Posterior vena cava (tissue), 2 donors: ENCODE measurements at regions not wholly inside any gene's neighbourhood (a gene's known extent, or its start where the extent isn't known, plus 50 kb on each side); places are given as distances from the start of the nearest gene placed in this dataset.

Experiments
- DNase-seq: peaks from one replicate; pipeline ENCODE4 v3.0.0-alpha.2; 2020; ENCODE audit warnings: low spot score
- intact Hi-C, 2 donors: fragments of 100-400 bp; cut with DNase I; formaldehyde crosslinking; loops; one replicate each; pipeline versions ENCODE4 v1.14.1 to v1.14.2; 2022 to 2023
- donor health status: DM: yes; HTN: yes; CAD: no.
- donor health status: DM: yes; HTN: yes; CAD: no.

DNA sequence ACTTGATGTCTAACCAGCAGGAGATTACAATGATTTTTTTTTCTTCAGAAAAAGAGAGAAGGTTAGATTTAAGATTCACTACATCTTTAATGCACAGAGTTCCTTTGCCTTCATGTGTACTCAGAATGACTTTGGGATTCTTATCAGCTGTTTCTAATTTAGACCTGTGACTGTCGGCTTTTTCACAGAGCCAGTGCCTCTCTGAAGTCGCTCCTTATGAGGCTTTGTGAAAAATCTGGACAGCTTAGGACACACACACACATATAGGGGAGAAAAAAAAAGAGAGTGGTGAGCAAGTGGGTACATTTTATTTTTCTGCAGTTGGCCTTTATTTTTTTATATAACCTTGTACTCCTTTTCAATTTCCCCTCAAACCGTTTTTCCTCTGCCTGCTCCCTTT is 893.1 kb upstream of the CELF4 start:
- DNase-seq, result no peak
- intact Hi-C loops, result no loop called here

DNA sequence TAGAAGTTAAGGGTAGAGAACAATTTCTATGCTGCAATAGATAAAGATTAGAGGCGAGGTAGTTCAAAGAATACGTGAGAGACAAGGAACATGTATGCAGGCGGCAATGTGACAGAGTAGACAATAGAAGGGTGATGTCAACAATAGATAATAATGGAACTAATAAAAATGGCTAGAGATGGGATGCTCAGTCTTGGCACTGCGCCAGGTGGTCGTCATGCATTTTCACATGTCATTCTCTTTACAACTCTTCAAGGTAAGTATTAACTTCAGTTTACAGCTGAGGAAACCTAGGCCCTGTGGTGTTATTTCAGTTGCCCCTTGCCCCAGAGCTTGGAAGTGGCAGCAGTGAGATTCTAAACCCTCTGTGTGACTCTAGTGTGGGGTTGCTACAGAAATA is 890.7 kb upstream of the CELF4 start:
- DNase-seq, result no peak

DNA sequence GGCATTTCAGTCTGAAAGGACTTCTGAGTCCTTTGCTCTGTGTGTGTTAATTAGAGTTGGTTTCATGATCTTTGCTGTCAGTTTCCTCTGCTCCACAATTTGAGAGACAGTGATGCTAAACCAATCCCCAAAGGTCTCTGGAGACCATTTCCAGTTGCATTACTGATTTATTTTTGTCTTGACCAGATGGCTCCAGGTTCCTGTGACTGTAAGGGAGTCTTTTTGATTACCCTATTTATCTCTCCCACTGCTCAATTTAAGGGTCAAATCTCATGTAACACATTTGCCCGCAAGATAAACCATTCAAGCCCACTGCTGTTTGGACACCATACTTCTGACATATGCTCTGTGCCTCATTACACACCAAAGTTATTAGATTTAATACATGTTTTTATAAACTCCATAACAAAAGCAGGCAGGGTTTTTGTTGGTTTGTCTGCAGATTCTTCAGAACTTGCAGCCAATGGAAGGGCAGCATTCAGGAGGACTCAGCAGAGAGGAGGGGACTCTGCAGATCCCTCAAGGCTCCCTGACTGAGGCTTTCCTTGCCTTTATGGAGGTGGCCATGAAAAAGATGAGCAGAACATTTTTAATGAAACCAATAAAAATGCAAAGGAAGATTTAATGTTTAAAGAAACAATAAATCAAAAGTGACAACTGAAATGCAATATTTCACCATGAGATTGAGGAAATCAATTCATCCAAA is 889.3 kb upstream of the CELF4 start:
- DNase-seq, result no peak
- intact Hi-C loops, result no loop called here

More for the DNA sequence above, 890.7 kb upstream of the CELF4 start:
- intact Hi-C loops, result no loop called here

DNA sequence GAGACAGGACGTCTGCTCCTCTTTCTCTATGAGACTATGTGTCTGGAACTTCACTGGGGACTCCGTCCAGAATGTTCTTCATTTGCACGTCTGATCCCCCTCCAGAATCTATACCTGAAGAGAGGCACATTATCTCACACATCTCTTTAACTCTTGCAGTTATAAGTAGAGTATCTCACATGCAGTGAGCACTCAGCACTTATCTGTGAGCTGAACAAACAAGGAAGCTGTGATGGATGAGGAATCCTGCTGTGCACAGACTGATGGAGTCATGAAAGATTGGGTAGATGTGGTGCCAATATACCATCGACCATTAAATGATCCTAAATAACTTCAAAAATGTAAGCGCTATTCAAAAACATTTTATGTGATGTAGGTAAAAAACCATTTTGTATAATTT is 888.3 kb upstream of the CELF4 start:
- no peak for DNase-seq
- intact Hi-C loops, result no loop called here

DNA sequence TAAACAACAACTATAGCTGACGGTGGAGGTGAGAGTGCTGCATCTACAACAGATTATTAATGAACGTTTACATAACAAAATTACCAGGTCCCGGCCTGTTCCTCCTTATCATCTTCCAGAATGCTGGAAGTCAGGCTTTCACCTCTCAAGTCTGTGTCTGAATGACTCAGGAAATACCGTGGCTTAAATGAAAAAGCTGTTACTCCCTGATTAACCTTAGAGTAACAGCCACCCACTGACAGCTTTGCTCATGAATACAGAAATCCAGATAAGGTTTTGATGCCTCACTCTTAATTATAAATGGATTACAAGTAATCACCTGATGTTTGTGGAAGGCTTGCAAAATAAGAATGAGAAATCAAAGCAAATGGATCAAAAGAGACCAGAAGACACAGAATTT is 885.3 kb upstream of the CELF4 start:
- DNase-seq, result no peak
- intact Hi-C loops, result no loop called here

DNA sequence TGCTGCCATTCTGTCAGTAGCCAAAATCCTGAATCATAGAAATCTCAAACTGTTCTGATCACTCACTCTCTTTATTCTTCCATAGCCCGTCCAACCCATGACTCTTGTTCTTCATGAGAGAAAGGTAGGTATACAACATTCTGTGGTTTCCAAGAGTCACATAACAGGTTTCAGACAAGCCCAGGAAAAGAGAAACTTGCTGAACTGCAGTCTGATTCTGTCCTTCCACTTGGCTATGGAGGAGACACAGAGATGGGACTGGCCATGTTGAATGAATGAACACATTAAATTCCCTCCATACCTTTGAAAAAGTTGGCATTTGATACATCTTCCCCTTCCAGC is 880.2 kb upstream of the CELF4 start:
- DNase-seq, result no peak
- intact Hi-C loops, result no loop called here

DNA sequence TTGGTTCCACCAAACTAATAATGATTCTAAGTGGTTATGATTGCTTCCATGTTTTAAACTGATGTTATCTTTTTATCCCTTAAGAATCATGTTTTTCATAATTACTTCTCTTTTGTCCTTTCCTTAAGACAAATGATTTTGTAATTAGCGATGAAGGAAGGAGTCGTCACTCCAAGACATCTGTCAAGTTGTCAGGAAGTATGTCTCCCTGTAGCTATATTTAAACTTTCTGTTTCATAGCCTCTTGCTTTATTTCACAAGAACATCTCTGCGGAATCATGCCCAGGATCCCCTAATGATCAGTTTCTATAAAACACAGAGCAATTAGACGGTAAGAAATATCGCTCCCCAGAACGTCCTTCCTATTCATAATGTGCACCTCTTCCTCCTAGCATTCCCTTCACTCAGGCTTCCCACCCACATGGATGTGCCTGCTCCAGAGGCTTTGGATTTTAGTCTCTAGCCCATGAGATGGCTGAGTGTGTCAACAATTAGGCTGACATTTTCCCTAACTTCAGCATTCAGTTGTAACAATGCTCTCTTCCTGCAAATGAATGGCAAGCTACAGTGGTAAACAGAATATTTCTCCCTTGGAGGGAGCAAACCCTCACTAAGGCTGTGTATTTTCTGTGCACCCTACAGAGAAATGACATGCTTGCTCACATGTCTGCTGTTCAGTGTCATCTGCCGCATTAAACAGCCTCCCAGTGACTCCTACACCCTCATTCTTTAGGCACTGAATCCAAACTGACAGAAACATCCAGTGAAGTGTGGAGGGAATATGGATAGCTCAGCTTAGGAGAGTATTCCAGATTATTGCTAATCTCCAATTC is 879.6 kb upstream of the CELF4 start:
- intact Hi-C loops, result no loop called here
- DNase-seq, result no peak

DNA sequence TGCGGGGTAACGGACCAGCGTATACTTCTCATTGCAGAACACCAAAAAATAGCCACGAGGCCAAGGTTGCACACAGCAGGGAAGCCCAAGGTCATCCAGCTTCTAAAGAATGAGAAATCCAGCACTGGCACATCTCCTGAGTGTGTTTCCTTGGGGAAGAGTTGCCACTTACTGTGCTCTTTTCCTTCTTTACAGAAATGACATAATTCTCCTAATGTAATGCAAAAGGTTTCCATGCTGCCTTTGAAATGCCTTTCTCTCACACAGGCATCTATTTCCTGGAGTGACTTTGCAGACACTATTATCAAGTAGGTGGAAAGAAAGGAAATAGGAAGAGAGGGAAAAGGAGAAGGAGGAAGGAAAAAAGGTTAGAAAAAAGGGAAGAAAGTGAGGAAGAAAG is 862.1 kb upstream of the CELF4 start:
- no peak for DNase-seq
- intact Hi-C loops, result no loop called here

DNA sequence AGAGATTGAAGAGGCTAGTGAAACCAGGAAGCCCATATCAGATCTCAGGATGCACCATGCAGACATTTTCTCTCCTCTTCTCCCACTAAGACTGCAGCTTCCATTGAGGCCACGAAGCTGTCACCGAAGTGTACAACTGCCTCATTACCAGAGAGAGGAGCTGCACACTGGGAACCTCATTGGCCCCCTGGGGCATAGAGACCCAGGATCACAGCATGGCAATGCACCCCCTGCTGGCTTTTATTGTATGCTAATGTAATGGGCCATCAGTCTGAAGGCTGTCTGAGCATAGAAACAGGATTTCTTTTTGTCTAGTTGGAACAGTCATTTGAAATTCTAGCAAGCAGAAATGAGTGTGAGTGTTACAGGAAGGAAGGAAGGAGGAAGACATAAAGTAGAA is 861.6 kb upstream of the CELF4 start:
- intact Hi-C loops, result no loop called here
- DNase-seq, result no peak

DNA sequence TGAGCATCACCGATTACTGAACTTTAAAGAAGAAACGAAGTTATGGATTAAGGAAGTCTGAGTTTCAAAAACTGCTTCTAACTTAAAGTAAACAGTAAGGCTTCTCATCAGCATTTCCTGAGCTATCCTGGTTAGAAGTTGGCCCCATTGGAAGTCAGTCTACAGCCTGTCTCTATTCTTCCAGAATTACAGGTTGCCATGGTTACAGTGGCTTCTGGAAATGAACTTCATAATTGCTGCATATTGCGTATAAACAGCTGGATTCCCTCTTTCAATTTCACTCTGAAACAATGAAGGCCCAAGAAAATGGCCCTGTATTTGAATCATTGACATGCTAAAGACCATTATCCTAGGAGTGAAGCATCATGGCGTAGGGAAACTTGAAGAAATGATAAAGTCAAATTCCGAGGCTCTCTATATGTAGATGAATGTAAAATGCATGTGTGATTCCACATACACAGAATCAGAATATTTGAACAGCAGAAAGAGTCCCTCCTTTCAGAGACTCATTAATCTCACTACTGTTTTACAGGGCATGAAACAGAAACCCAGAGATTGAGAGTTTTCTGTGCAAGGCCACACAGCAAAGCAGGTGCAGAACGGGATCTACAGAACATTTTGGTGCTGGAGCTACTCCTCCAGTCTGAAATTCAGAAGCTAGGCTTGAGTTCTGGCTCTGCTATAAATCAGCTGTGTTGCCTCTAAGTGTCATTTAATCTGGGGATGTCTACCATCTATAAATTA is 856.4 kb upstream of the CELF4 start:
- no peak for DNase-seq
- intact Hi-C loops, result no loop called here

DNA sequence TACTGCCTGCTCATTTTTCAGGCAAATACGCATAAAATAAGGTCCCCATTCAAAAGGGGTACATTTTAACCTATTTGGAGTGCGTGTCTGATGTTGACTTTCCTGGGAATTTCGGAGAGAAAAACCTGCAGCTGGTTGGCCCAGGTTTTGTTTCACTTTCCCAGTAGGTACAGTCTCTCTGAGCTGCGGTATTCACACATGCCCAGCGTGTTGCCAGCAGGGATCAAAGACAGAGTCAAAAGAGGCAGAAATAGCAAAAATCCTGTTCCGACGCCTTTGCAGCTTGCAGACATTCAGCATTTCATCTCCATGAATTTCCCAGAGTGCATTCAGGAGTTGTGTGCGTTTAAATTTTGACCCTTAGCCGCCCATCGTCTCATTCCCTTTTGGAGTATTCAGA is 855.4 kb upstream of the CELF4 start:
- intact Hi-C loops, result no loop called here
- no peak for DNase-seq

DNA sequence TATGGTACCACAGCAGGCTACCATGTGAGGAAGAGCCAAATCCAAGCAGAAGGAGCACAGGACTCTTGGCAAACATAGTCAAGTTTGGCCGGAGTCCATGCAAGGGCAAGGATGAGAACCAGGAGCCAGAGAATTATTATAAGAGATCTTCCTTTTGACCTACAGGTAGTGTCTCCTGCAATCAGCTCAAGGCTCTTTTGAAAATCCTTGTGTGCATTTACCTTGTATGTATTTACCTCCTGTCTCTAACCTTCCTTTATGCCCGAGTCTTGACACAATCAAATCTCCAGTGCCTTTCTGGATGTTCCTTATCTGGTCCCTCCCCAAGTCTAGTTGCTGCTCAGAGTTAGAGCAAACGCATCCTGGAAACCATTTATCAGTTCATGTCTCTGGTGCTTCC is 855.0 kb upstream of the CELF4 start:
- DNase-seq, result no peak
- intact Hi-C loops, result no loop called here

DNA sequence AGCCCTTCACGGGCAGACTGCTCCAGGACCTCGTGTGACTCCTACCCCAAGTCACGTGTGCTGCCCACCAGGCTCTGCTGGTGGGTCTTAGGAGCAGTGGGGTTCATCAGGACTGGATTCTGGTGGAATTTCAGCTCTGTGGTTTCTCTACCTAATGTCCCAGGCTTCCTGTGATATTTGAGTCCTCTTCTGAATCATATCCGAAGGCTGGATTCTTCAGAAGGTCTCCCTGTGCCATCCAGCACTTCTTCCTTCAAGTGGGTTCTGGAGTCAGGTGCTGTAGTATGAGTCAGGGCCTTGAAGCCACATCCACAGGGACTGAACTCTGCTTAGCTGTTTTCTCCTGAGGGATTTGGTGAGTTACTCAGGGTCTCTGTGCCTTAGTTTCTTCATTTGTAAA is 850.2 kb upstream of the CELF4 start:
- intact Hi-C loops, result no loop called here

DNA sequence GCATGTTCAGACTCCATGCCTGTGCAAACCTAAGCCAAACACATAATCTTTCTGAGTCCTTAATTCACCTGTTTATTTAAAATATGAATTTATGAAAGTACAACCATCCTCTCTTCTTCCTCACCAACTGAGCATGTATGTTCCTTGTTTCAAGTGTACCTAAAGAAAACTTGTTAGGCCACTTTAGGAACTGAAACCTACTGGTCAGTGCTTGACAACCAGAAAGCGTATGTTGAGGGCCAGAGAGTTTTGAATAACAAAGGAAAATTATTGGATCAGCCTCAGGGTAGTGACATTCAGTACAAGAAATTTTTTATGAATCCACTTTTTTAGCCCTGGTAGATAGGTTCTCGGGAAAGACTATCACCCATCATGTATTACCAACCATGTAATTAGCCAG is 847.6 kb upstream of the CELF4 start:
- no peak for DNase-seq
- intact Hi-C loops, result no loop called here

More for the DNA sequence above, 850.2 kb upstream of the CELF4 start:
- DNase-seq, result no peak

DNA sequence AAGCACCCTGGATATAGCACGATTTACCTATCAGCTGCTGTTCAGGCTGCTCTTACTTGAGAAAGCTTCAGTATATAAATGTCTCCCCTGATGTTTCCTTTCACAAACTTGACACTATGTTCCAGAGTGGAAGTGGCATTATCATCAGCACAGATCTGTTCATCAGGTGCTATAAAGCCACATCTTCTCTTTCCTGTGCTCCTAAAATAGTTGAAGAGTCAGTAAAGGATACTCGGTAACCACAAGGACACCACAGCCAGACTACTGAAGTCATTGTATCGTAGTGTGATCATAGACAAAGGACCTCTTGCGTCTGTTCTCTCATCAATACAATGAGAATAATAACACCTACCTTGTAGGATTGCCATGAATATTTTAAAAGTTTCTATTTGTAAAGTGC is 841.0 kb upstream of the CELF4 start:
- intact Hi-C loops, result no loop called here
- DNase-seq, result no peak

DNA sequence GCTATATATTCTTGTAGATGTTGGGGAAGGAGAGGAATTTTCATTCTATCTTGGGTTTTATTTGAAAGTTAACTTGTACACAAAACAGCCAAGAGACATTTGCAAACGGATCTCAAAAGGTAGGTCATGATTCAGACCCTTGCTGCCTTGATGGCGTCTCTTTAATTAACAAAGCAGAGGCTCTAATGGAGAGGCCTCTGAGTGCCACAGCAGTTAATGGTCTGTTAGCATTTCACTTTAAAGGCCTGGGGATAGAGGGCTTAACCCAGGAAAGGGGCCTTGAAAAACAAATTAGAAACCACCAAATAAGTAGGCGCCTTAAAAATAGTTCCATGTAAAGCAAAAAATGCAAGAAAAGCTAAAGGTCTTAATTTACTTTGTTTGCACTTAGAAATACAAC is 836.9 kb upstream of the CELF4 start:
- no peak for DNase-seq
- intact Hi-C loops, result no loop called here

DNA sequence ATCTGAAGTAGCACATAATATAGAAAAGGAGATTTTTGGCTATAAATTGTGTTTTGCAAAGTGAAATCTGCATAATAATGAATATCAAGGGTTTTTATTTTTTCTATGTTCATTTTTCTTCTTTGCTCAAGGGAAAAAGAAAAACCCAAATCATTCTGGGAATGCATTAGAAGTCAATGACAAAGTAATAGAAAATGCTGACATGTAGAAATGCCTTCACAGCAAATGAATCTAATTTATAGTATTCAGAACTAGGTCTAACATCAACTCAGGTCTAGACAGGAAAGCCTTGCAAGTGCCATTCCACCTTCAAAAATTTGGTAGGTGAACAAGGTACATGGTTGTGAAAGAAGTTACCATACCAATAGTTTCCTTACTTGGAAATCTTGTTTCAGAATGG is 831.5 kb upstream of the CELF4 start:
- intact Hi-C loops, result no loop called here
- DNase-seq, result no peak

DNA sequence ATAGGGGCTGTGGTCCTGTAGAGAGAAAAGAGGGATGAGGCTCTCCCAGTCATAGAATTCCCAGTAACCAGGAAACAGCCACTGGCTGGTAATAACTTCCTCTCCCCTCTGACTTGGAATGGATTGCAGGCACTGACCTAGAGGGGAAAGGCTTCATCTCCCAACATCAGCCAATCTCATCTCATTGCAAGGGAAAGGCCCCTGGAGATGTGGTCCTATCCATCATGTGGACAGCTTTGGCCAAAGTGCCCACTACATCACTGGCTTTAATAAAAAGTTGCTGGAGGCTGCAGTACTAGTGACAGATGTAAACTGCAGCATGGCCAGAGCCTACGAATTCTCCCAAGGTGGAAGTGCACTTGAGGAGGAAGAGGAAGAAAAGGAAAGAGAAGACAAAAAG is 820.5 kb upstream of the CELF4 start:
- no peak for DNase-seq
- intact Hi-C loops, result no loop called here

DNA sequence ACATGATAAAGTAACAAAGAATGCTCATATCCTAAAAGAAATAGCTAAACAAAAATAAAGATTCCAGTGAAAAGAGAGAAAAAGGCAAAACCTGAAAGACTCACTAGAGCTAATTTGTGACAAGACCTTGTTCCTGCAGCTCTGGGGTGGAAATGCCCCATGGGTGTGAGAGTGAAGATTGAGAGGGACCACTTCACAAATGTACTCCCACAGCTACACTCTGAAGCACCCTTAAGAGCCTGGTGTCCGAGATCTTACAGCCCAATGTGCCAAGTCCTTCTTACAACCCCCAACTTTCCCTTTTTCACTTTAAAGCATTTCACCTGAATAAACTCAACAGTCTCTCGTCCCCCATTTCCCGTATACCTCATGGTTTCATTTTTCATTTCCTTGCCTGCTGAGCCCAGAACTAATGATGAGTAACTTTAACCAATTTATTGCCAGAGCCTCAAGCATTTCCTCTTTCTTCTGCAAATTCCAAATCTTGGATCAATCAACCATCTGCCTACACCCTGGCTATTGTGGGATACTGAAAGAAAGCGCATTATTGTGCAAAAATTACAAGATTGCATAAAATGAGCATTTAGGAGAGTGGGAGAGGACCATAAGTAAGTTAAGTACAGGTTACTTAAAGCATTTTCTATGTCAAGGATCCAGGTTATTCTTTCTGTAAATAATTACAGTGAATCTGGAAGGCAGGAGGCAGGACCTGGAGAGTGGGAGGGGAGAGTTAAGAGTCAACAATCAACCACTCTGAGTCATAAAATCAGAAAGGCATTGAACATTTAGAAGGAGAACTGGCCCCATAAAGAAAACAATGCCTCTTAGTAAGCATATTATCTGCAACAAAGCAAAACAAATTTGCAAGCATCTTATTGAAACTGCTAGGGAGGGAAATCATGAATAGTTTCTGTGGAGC is 804.4 kb upstream of the CELF4 start:
- DNase-seq, result no peak
- intact Hi-C loops, result no loop called here

DNA sequence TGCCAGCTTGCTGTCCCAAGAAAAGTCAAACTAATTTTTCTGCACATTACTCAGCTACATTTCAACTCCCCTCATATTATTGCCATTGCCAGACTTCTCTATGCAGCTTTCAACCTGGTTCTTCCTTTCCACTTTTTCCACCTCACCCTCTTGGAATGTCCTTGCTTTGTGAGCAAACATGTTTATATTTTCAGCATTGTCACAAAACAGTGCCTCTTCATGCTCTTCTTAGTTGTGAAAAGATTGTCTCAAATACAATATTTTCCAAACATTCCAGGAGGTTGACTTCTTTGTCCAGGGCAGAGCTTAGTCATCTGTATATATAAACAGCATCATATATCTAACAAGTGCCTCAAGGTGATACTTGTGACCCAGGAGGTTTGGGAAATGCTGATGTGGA is 803.3 kb upstream of the CELF4 start:
- DNase-seq, result no peak
- intact Hi-C loops, result no loop called here
